ENCODE measurements at regions not wholly inside any gene's neighbourhood (a gene's known extent, or its start where the extent isn't known, plus 50 kb on each side); places are given as distances from the start of the nearest gene placed in this dataset.

DNA sequence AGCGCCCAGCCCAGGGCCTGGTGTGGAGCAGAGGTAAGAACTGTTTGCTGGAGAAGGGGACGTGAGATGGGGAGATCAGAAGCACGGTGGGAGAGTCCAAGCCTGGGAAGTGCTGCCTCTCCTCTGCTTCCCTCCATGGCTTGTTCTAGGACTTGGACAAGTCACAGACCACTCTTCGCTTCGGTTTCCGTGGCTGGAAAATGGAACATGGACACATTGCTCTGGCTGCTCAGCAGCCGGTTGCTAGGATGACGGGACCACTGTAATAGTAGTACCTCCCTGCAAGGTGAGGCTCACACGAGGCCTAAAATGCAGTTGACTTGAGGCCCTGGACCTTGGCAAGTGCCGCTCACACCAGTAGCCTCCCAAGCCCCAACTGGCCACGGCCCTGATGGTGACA, 175.8 kb upstream of the FSTL4 start:
- H3K9me2 ChIP-seq (ENCODE audit: low read depth, low read length): no peaks in the 10 kb centered on the region

DNA sequence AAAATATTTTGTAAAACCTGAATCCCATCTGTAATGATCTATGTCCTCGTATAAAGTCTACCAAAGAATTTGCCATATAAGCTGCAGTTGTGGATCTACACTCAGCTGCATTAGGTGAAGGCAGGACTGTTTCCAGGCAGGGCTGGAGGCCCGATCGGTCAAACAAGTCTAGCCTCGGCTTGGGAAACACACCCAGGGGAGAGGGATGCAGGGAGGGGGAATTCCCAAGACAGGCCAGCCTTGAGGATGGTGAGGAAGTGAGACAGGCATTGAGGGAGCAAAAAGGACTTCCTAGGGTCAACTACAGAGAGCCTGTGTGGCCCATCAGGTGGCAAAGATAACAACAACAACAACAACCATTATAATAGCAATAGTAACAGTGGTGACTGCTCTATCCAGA, 174.1 kb upstream of the FSTL4 start:
- H3K27ac ChIP-seq (ENCODE audit: low read depth, low read length, poor library complexity, severe bottlenecking): no peak overlapping the region

More for the DNA sequence above, 175.8 kb upstream of the FSTL4 start:
- Histone ChIP-seq H3K4me3 (ENCODE audit: low read depth, low read length, poor library complexity, severe bottlenecking) (no peak overlapping the region), H3K4me2 (ENCODE audit: low read length) (no peak overlapping the region), H3K4me1 (ENCODE audit: insufficient read depth, low read length, severe bottlenecking) (no peaks in the 10 kb centered on the region), H2AFZ (ENCODE audit: low read length) (no peak overlapping the region), H3K9me3 (ENCODE audit: low read length) (no peaks in the 10 kb centered on the region), H4K20me1 (ENCODE audit: insufficient read depth, low read length) (no peaks in the 10 kb centered on the region), H3F3A (ENCODE audit: insufficient read depth, low read length) (no peaks in the 10 kb centered on the region), H3K27ac (ENCODE audit: low read depth, low read length, poor library complexity, severe bottlenecking) (no peak overlapping the region), H3K9ac (ENCODE audit: low read length) (no peak overlapping the region), H3K79me2 (ENCODE audit: insufficient read depth, low read length) (no peaks in the 10 kb centered on the region), H3K36me3 (ENCODE audit: insufficient read depth, low read length) (no peaks in the 10 kb centered on the region), H3K27me3 (ENCODE audit: insufficient read depth, low read length) (peaks cover 6% of the 10 kb centered on the region; the same call in 1 of the 2 replicates)
- no peak for TF ChIP-seq EZH2 (IDR thresholded peaks at IDR 0.05; ENCODE audit: borderline replicate concordance, low read length)
- TF ChIP-seq, protein P1, sequence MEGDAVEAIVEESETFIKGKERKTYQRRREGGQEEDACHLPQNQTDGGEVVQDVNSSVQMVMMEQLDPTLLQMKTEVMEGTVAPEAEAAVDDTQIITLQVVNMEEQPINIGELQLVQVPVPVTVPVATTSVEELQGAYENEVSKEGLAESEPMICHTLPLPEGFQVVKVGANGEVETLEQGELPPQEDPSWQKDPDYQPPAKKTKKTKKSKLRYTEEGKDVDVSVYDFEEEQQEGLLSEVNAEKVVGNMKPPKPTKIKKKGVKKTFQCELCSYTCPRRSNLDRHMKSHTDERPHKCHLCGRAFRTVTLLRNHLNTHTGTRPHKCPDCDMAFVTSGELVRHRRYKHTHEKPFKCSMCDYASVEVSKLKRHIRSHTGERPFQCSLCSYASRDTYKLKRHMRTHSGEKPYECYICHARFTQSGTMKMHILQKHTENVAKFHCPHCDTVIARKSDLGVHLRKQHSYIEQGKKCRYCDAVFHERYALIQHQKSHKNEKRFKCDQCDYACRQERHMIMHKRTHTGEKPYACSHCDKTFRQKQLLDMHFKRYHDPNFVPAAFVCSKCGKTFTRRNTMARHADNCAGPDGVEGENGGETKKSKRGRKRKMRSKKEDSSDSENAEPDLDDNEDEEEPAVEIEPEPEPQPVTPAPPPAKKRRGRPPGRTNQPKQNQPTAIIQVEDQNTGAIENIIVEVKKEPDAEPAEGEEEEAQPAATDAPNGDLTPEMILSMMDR (IDR thresholded peaks at IDR 0.05; ENCODE audit: low read length): no peak

DNA sequence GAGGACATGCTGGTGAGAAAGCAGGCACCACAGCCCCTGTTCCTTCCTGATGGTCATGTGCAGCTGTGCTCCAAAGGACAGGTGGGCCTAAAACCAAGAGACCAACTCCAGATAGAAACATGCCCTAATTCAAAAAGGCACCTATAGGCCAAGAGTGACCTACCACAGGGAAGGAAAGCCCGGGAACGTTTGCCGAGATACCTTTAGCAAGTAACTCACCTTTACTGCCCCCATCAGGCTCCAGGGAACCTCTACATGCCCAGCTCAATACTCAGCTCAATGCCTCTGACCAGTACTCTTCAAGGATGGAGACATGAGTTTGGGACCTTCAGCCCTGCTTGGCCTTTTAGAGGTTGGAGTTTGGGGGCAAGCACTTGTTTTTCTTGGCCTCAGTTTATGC, 172.8 kb upstream of the FSTL4 start:
- H2AFZ ChIP-seq (ENCODE audit: low read length): no peak overlapping the region

More for the DNA sequence above, 174.1 kb upstream of the FSTL4 start:
- no peaks in the 10 kb centered on the region for H3K9me2 ChIP-seq (ENCODE audit: low read depth, low read length)
- no peaks in the 10 kb centered on the region for H3F3A ChIP-seq (ENCODE audit: insufficient read depth, low read length)
- no peaks in the 10 kb centered on the region for H3K9me3 ChIP-seq (ENCODE audit: low read length)
- no peak overlapping the region for H2AFZ ChIP-seq (ENCODE audit: low read length)
- H4K20me1 ChIP-seq (ENCODE audit: insufficient read depth, low read length): no peaks in the 10 kb centered on the region
- H3K79me2 ChIP-seq (ENCODE audit: insufficient read depth, low read length): no peaks in the 10 kb centered on the region
- H3K4me2 ChIP-seq (ENCODE audit: low read length): no peak overlapping the region
- peaks cover 11% of the 10 kb centered on the region; the same call in 1 of the 2 replicates for H3K27me3 ChIP-seq (ENCODE audit: insufficient read depth, low read length)
- TF ChIP-seq EZH2 (IDR thresholded peaks at IDR 0.05; ENCODE audit: borderline replicate concordance, low read length): no peak
- TF ChIP-seq, protein P1 (IDR thresholded peaks at IDR 0.05; ENCODE audit: low read length): no peak
- H3K4me1 ChIP-seq (ENCODE audit: insufficient read depth, low read length, severe bottlenecking): no peaks in the 10 kb centered on the region
- H3K4me3 ChIP-seq (ENCODE audit: low read depth, low read length, poor library complexity, severe bottlenecking): no peak overlapping the region
- no peak overlapping the region for H3K9ac ChIP-seq (ENCODE audit: low read length)
- no peaks in the 10 kb centered on the region for H3K36me3 ChIP-seq (ENCODE audit: insufficient read depth, low read length)

More for the DNA sequence above, 172.8 kb upstream of the FSTL4 start:
- H3K79me2 ChIP-seq (ENCODE audit: insufficient read depth, low read length): no peaks in the 10 kb centered on the region
- H3K4me1 ChIP-seq (ENCODE audit: insufficient read depth, low read length, severe bottlenecking): no peaks in the 10 kb centered on the region
- no peak overlapping the region for H3K9ac ChIP-seq (ENCODE audit: low read length)
- H3K27ac ChIP-seq (ENCODE audit: low read depth, low read length, poor library complexity, severe bottlenecking): no peak overlapping the region
- no peak overlapping the region for H3K4me3 ChIP-seq (ENCODE audit: low read depth, low read length, poor library complexity, severe bottlenecking)
- H3K36me3 ChIP-seq (ENCODE audit: insufficient read depth, low read length): no peaks in the 10 kb centered on the region
- H3K4me2 ChIP-seq (ENCODE audit: low read length): no peak overlapping the region
- no peaks in the 10 kb centered on the region for H3K9me2 ChIP-seq (ENCODE audit: low read depth, low read length)
- H3K27me3 ChIP-seq (ENCODE audit: insufficient read depth, low read length): peaks cover 11% of the 10 kb centered on the region; the same call in 1 of the 2 replicates
- H3F3A ChIP-seq (ENCODE audit: insufficient read depth, low read length): no peaks in the 10 kb centered on the region
- TF ChIP-seq EZH2 (IDR thresholded peaks at IDR 0.05; ENCODE audit: borderline replicate concordance, low read length): no peak
- TF ChIP-seq, protein P1 (IDR thresholded peaks at IDR 0.05; ENCODE audit: low read length): peak; percentile 27; the same call in 1 of the 2 replicates
- H4K20me1 ChIP-seq (ENCODE audit: insufficient read depth, low read length): no peaks in the 10 kb centered on the region
- H3K9me3 ChIP-seq (ENCODE audit: low read length): no peaks in the 10 kb centered on the region

Measured in OCI-LY1 (cell line).